ENCODE measurements at regions not wholly inside any gene's neighbourhood (a gene's known extent, or its start where the extent isn't known, plus 50 kb on each side); places are given as distances from the start of the nearest gene placed in this dataset.

DNA sequence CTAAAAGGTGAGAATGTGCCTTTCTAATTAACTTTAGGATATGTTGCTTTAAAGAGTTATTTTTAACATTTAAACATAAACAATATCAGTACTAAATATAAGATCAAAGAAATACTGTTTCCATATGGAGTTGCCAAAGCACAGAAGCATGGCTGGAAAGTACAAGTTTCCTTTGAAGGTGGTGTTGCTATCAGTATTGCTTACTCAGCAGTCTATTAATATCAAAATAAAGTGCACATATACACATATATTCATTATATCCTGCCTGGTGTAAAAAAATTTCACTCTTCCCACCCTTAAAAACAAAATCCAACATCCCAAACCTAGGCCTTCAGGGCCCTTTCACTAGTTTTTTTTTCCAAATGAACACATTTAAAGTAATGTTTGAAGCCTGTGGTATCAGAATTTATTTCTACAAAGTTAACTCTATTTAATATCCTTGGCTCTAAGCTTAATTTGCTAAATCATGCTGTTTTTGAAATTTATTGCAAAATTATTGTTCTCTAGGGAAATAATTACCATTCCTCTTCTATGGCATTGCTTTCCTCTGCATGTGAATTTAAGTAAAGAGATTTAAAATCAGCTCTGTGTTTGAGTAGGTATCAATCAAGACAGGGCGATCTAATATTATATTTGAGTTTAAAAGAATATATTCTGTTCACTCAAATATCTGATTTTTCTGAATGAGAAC is 192.7 kb upstream of the MEIS1 start:
- no peak for DNase-seq (ENCODE audit: low read depth)

DNA sequence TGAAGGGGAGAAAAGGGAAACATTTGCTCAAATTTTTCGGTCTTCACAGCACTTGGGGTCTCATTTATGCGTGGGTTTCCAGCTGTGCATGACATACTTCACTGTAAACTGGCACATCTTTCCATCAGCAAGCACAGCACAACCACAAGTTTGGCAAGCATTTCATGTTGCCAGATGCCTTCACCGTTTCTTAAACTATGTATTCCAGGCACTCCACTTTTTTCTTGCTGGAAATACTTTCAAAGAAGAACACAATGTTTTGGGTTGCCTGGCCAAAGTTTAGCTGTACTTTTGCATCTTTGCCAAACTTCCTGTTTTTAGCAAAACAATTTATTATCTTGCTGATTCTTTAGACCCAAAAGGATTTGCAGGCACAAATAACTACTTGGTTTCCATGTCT is 194.6 kb upstream of the MEIS1 start:
- TF ChIP-seq, protein P1, sequence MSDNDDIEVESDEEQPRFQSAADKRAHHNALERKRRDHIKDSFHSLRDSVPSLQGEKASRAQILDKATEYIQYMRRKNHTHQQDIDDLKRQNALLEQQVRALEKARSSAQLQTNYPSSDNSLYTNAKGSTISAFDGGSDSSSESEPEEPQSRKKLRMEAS (IDR thresholded peaks at IDR 0.05; ENCODE audit: low read depth, low read length), result no peak
- TF ChIP-seq, protein P2, sequence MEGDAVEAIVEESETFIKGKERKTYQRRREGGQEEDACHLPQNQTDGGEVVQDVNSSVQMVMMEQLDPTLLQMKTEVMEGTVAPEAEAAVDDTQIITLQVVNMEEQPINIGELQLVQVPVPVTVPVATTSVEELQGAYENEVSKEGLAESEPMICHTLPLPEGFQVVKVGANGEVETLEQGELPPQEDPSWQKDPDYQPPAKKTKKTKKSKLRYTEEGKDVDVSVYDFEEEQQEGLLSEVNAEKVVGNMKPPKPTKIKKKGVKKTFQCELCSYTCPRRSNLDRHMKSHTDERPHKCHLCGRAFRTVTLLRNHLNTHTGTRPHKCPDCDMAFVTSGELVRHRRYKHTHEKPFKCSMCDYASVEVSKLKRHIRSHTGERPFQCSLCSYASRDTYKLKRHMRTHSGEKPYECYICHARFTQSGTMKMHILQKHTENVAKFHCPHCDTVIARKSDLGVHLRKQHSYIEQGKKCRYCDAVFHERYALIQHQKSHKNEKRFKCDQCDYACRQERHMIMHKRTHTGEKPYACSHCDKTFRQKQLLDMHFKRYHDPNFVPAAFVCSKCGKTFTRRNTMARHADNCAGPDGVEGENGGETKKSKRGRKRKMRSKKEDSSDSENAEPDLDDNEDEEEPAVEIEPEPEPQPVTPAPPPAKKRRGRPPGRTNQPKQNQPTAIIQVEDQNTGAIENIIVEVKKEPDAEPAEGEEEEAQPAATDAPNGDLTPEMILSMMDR (IDR thresholded peaks at IDR 0.05; ENCODE audit: low read depth, low read length), result no peak
- no peak for TF ChIP-seq POLR2A (IDR thresholded peaks at IDR 0.05; ENCODE audit: extremely low read depth, insufficient read length)
- TF ChIP-seq MYC (IDR thresholded peaks at IDR 0.05; ENCODE audit: low read depth, low read length), result no peak
- no peak overlapping the region for H3K4me3 ChIP-seq (ENCODE audit: low read depth, low read length)
- no peak for DNase-seq (ENCODE audit: low read depth)

More for the DNA sequence above, 192.7 kb upstream of the MEIS1 start:
- TF ChIP-seq, protein P2 (IDR thresholded peaks at IDR 0.05; ENCODE audit: low read depth, low read length), result no peak
- TF ChIP-seq POLR2A (IDR thresholded peaks at IDR 0.05; ENCODE audit: extremely low read depth, insufficient read length) (no peak), MYC (IDR thresholded peaks at IDR 0.05; ENCODE audit: low read depth, low read length) (no peak)
- TF ChIP-seq, protein P1 (IDR thresholded peaks at IDR 0.05; ENCODE audit: low read depth, low read length), result no peak
- H3K4me3 ChIP-seq (ENCODE audit: low read depth, low read length), result no peak overlapping the region

DNA sequence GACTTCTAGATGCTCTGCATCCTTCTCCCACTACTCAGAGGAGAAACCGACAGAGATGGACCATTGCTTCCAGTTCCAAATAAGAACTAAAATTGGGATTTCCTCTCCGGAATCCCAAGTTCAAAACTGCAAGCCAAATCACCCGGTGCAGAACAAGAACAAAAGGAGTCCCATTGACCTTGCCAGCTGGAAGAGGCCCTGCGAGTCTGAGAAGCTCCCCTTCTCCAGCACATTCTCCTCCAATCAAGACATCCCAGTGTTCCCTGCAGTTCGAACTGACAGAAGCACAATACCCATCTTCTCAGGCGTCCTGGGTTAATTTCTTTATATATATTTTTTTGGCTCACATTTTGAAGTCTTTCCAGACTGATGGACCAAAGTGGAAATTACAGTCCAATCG is 195.3 kb upstream of the MEIS1 start:
- no peak for DNase-seq (ENCODE audit: low read depth)
- TF ChIP-seq MYC (IDR thresholded peaks at IDR 0.05; ENCODE audit: low read depth, low read length) (no peak), POLR2A (IDR thresholded peaks at IDR 0.05; ENCODE audit: extremely low read depth, insufficient read length) (no peak)
- TF ChIP-seq, protein P1 (IDR thresholded peaks at IDR 0.05; ENCODE audit: low read depth, low read length), result no peak
- TF ChIP-seq, protein P2 (IDR thresholded peaks at IDR 0.05; ENCODE audit: low read depth, low read length), result no peak
- H3K4me3 ChIP-seq (ENCODE audit: low read depth, low read length), result no peak overlapping the region

DNA sequence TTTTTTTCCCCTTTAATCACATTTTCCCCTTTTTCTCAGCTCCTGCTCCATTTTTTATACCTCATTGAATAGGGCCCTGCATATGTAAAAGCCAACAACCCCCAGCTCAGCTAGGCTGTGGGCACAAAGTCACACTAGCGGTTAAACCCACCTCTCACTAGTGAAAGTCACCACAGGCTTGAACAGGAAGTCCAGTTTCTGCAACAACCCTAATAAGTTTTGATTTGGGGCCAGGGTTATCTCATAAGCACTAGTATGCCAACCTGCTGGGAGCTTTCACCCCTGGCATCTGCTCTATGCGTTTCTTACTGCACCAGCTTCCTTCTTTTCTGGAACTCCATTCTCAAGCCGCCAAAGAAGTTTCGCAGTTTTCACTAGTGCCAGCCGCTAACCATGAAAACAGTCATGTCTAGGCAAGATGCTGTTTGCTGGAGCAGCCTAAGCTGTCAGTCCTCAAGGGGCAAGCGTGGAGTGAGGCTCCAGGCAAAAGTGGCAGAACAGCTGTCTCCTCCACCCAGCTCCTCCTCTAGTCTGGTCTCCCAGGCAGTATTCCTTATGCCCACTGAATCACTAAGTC is 197.0 kb upstream of the MEIS1 start:
- TF ChIP-seq, protein P1 (IDR thresholded peaks at IDR 0.05; ENCODE audit: low read depth, low read length), result no peak
- TF ChIP-seq, protein P2 (IDR thresholded peaks at IDR 0.05; ENCODE audit: low read depth, low read length), result no peak
- TF ChIP-seq MYC (IDR thresholded peaks at IDR 0.05; ENCODE audit: low read depth, low read length) (no peak), POLR2A (IDR thresholded peaks at IDR 0.05; ENCODE audit: extremely low read depth, insufficient read length) (no peak)
- no peak for DNase-seq (ENCODE audit: low read depth)
- no peak overlapping the region for H3K4me3 ChIP-seq (ENCODE audit: low read depth, low read length)

DNA sequence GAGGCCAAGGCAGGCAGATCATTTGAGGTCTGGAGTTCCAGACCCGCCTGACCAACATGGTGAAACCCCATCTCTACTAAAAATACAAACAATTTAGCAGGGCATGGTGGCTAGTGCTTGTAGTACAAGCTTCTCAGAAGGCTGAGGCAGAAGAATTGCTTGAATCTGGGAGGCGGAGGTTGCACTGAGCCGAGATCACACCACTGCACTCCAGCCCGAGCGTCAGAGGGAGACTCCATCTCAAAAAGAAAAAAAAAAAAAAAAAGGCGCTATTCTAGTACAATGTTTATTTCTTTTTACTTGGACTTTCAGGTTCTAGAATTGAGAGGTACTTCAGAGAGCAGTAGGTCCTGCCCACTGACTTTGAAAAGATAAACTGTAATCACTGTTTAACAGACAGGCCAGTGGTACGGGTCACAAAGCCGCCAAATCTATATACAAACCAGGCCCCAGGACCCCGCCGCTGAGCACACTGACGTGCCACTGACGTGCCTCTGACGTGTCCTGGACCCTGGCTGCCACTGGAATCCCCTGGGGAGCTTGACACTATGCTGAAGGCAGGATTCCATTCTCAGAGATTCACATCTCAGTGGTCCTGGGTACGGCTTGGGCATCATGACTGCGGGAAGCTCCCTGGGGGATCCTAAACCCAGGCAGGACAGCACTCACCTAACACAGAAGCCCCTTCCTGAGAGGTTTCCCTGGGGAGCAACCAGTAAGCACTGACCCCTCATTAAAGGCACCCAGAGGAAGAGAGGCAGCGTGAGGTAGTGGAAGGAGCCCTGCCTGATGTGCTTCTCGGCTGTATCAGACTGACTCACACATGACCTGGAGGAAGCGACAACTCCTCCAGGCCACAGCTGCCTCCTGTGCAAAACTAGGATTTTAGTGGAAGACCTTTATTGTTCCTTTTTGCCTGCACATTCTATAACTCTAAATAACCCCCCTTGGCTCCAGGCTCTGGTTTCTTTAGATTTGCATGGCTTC is 197.8 kb upstream of the MEIS1 start:
- no peak for DNase-seq (ENCODE audit: low read depth)

More for the DNA sequence above, 197.8 kb upstream of the MEIS1 start:
- TF ChIP-seq, protein P2 (IDR thresholded peaks at IDR 0.05; ENCODE audit: low read depth, low read length), result no peak
- TF ChIP-seq MYC (IDR thresholded peaks at IDR 0.05; ENCODE audit: low read depth, low read length) (no peak), POLR2A (IDR thresholded peaks at IDR 0.05; ENCODE audit: extremely low read depth, insufficient read length) (no peak)
- TF ChIP-seq, protein P1 (IDR thresholded peaks at IDR 0.05; ENCODE audit: low read depth, low read length), result no peak
- H3K4me3 ChIP-seq (ENCODE audit: low read depth, low read length), result no peak overlapping the region

All from NB4 (cell line).